Naive B cell (primary cell): ENCODE measurements at regions not wholly inside any gene's neighbourhood (a gene's known extent, or its start where the extent isn't known, plus 50 kb on each side); places are given as distances from the start of the nearest gene placed in this dataset.

Experiments used
- ATAC-seq, 2 donors: fragments of 150-1000 bp; cut with Tn5 transposase; 2 replicates each; pipeline ENCODE4 v1.10.0; 2021; ENCODE audit warnings: low read depth in 2 of 2, mild to moderate bottlenecking in 2 of 2, moderate library complexity in 2 of 2
- DNase-seq: peaks from one replicate; pipeline ENCODE4 v3.0.0; 2022
- H3K27ac Mint-ChIP-seq, 6 donors: one replicate each; pipeline ENCODE4 v1.8.0; 2020 to 2022; ENCODE audit warnings: mild to moderate bottlenecking in 6 of 6, mixed read lengths in 6 of 6, moderate library complexity in 5 of 6, inconsistent platforms in 2 of 6
- H3K27me3 Mint-ChIP-seq, 3 donors: one replicate each; pipeline ENCODE4 v1.8.0; 2021 to 2022; ENCODE audit warnings: mixed read lengths in 3 of 3, mild to moderate bottlenecking in 1 of 3
- H3K36me3 Mint-ChIP-seq, 2 donors: one replicate each; pipeline ENCODE4 v1.8.0; 2020 to 2022; ENCODE audit warnings: mixed read lengths in 2 of 2, inconsistent platforms in 1 of 2, mild to moderate bottlenecking in 1 of 2
- H3K4me1 Mint-ChIP-seq, 3 donors: one replicate each; pipeline ENCODE4 v1.8.0; 2020 to 2022; ENCODE audit warnings: mixed read lengths in 3 of 3, inconsistent platforms in 1 of 3, mild to moderate bottlenecking in 1 of 3, moderate library complexity in 1 of 3
- H3K4me3 Mint-ChIP-seq, 8 donors: one replicate each; pipeline ENCODE4 v1.8.0; 2020 to 2022; ENCODE audit warnings: mild to moderate bottlenecking in 8 of 8, mixed read lengths in 8 of 8, moderate library complexity in 8 of 8, inconsistent platforms in 2 of 8
- H3K9me3 Mint-ChIP-seq, 7 donors: one replicate each; pipeline ENCODE4 v1.8.0; 2020 to 2022; ENCODE audit warnings: mixed read lengths in 7 of 7, mild to moderate bottlenecking in 5 of 7, inconsistent platforms in 2 of 7, moderate library complexity in 1 of 7

GRCh38 chr5:27969157-27969556 lies 930.8 kb upstream of the CDH9 start:
- Mint-ChIP-seq H3K9me3 (peaks cover 2 to 15% (median 9%) of the 10 kb centered on the region in 7 donors), H3K27ac (no peak overlapping the region), H3K4me3 (no peak overlapping the region), H3K4me1 (no peaks in the 10 kb centered on the region), H3K27me3 (no peaks in the 10 kb centered on the region), H3K36me3 (no peaks in the 10 kb centered on the region)
- DNase-seq (no peak), ATAC-seq (no peak)

GRCh38 chr5:27963050-27963783 lies 924.8 kb upstream of the CDH9 start:
- ATAC-seq (no peak), DNase-seq (no peak)
- no peaks in the 10 kb centered on the region for H3K36me3 Mint-ChIP-seq
- peaks cover 3 to 20% (median 17%) of the 10 kb centered on the region in 7 donors for H3K9me3 Mint-ChIP-seq
- no peak overlapping the region for H3K4me3 Mint-ChIP-seq
- H3K27me3 Mint-ChIP-seq = no peaks in the 10 kb centered on the region
- no peak overlapping the region for H3K27ac Mint-ChIP-seq
- H3K4me1 Mint-ChIP-seq = no peaks in the 10 kb centered on the region

- Mint-ChIP-seq H3K9me3 (peaks cover 3 to 23% (median 17%) of the 10 kb centered on the region in 7 donors), H3K4me3 (no peak overlapping the region), H3K27ac (no peak overlapping the region), H3K4me1 (no peaks in the 10 kb centered on the region), H3K27me3 (no peaks in the 10 kb centered on the region), H3K36me3 (no peaks in the 10 kb centered on the region)
- ATAC-seq (no peak), DNase-seq (no peak)
These were observed 923.8 kb upstream of the CDH9 start for GRCh38 chr5:27962198-27962597.

GRCh38 chr5:27947088-27947487 lies 908.7 kb upstream of the CDH9 start:
- Mint-ChIP-seq H3K9me3 (peaks cover 0 to 6% (median 0%) of the 10 kb centered on the region in 7 donors), H3K27me3 (no peaks in the 10 kb centered on the region), H3K4me1 (no peaks in the 10 kb centered on the region), H3K36me3 (no peaks in the 10 kb centered on the region), H3K27ac (no peak overlapping the region), H3K4me3 (no peak overlapping the region)
- ATAC-seq (no peak), DNase-seq (no peak)

- no peak for ATAC-seq
- no peak overlapping the region for H3K4me3 Mint-ChIP-seq
- no peaks in the 10 kb centered on the region for H3K27me3 Mint-ChIP-seq
- peaks cover 0 to 6% (median 2%) of the 10 kb centered on the region in 7 donors for H3K9me3 Mint-ChIP-seq
- DNase-seq = no peak
- H3K27ac Mint-ChIP-seq = no peak overlapping the region
- H3K36me3 Mint-ChIP-seq = no peaks in the 10 kb centered on the region
- H3K4me1 Mint-ChIP-seq = no peaks in the 10 kb centered on the region
These were observed 906.1 kb upstream of the CDH9 start for GRCh38 chr5:27944471-27944870.

GRCh38 chr5:27938989-27939388 lies 900.6 kb upstream of the CDH9 start:
- DNase-seq (no peak), ATAC-seq (no peak)
- Mint-ChIP-seq H3K9me3 (peaks cover 0 to 5% (median 0%) of the 10 kb centered on the region in 7 donors), H3K36me3 (no peaks in the 10 kb centered on the region), H3K27me3 (no peaks in the 10 kb centered on the region), H3K4me1 (no peaks in the 10 kb centered on the region), H3K27ac (no peak overlapping the region), H3K4me3 (no peak overlapping the region)

GRCh38 chr5:27928060-27928459 lies 889.7 kb upstream of the CDH9 start:
- no peaks in the 10 kb centered on the region for H3K4me1 Mint-ChIP-seq
- H3K4me3 Mint-ChIP-seq = no peak overlapping the region
- peaks cover 0 to 9% (median 5%) of the 10 kb centered on the region in 7 donors for H3K9me3 Mint-ChIP-seq
- no peak overlapping the region for H3K27ac Mint-ChIP-seq
- no peaks in the 10 kb centered on the region for H3K27me3 Mint-ChIP-seq
- H3K36me3 Mint-ChIP-seq = no peaks in the 10 kb centered on the region
- no peak for ATAC-seq
- DNase-seq = no peak

- Mint-ChIP-seq H3K27me3 (no peaks in the 10 kb centered on the region), H3K27ac (no peak overlapping the region), H3K4me1 (no peaks in the 10 kb centered on the region), H3K9me3 (peaks cover 0 to 13% (median 2%) of the 10 kb centered on the region in 7 donors), H3K4me3 (no peak overlapping the region), H3K36me3 (no peaks in the 10 kb centered on the region)
- ATAC-seq = no peak
- DNase-seq = no peak
These were observed 872.8 kb upstream of the CDH9 start for GRCh38 chr5:27911216-27911615.

GRCh38 chr5:27908341-27908740 lies 870.0 kb upstream of the CDH9 start:
- Mint-ChIP-seq H3K27me3 (no peaks in the 10 kb centered on the region), H3K36me3 (no peaks in the 10 kb centered on the region), H3K27ac (no peak overlapping the region), H3K4me3 (no peak overlapping the region), H3K9me3 (peaks cover 0 to 8% (median 2%) of the 10 kb centered on the region in 7 donors), H3K4me1 (no peaks in the 10 kb centered on the region)
- DNase-seq (no peak), ATAC-seq (no peak)

- ATAC-seq = no peak
- Mint-ChIP-seq H3K27me3 (no peaks in the 10 kb centered on the region), H3K27ac (no peak overlapping the region)
These were observed 868.7 kb upstream of the CDH9 start for GRCh38 chr5:27906931-27907601.

GRCh38 chr5:27906481-27906880 lies 868.1 kb upstream of the CDH9 start:
- Mint-ChIP-seq H3K9me3 (peaks cover 2 to 14% (median 6%) of the 10 kb centered on the region in 7 donors), H3K27ac (no peak overlapping the region), H3K36me3 (no peaks in the 10 kb centered on the region), H3K4me3 (no peak overlapping the region), H3K4me1 (no peaks in the 10 kb centered on the region), H3K27me3 (no peaks in the 10 kb centered on the region)
- DNase-seq = no peak
- ATAC-seq = no peak

More at GRCh38 chr5:27906931-27907601, 868.7 kb upstream of the CDH9 start:
- DNase-seq = no peak
- Mint-ChIP-seq H3K4me3 (no peak overlapping the region), H3K4me1 (no peaks in the 10 kb centered on the region), H3K36me3 (no peaks in the 10 kb centered on the region), H3K9me3 (peaks cover 0 to 13% (median 6%) of the 10 kb centered on the region in 7 donors)

GRCh38 chr5:27900761-27901160 lies 862.4 kb upstream of the CDH9 start:
- H3K36me3 Mint-ChIP-seq = no peaks in the 10 kb centered on the region
- H3K4me1 Mint-ChIP-seq = no peaks in the 10 kb centered on the region
- DNase-seq = no peak
- no peaks in the 10 kb centered on the region for H3K27me3 Mint-ChIP-seq
- ATAC-seq = no peak
- no peak overlapping the region for H3K27ac Mint-ChIP-seq
- no peak overlapping the region for H3K4me3 Mint-ChIP-seq
- peaks cover 4 to 20% (median 9%) of the 10 kb centered on the region in 7 donors for H3K9me3 Mint-ChIP-seq

GRCh38 chr5:27876071-27876470 lies 837.7 kb upstream of the CDH9 start:
- no peak overlapping the region for H3K4me3 Mint-ChIP-seq
- H3K27ac Mint-ChIP-seq = no peak overlapping the region
- H3K4me1 Mint-ChIP-seq = no peaks in the 10 kb centered on the region
- no peaks in the 10 kb centered on the region for H3K36me3 Mint-ChIP-seq
- no peak for ATAC-seq
- DNase-seq = no peak
- H3K9me3 Mint-ChIP-seq = peaks cover 7 to 17% (median 16%) of the 10 kb centered on the region in 7 donors
- H3K27me3 Mint-ChIP-seq = no peaks in the 10 kb centered on the region

- no peak for ATAC-seq
- Mint-ChIP-seq H3K9me3 (peaks cover 5 to 16% (median 14%) of the 10 kb centered on the region in 7 donors), H3K4me3 (no peak overlapping the region)
These were observed 836.8 kb upstream of the CDH9 start for GRCh38 chr5:27875148-27875547.

More at GRCh38 chr5:27875148-27875547, 836.8 kb upstream of the CDH9 start:
- no peaks in the 10 kb centered on the region for H3K4me1 Mint-ChIP-seq
- no peak overlapping the region for H3K27ac Mint-ChIP-seq
- no peak for DNase-seq
- no peaks in the 10 kb centered on the region for H3K27me3 Mint-ChIP-seq
- no peaks in the 10 kb centered on the region for H3K36me3 Mint-ChIP-seq
